ENCODE measurements at regions not wholly inside any gene's neighbourhood (a gene's known extent, or its start where the extent isn't known, plus 50 kb on each side); places are given as distances from the start of the nearest gene placed in this dataset.

GRCh38 chr18:50465211-50466153 is 90.6 kb downstream of the SKA1 start:
- no peaks in the 10 kb centered on the region for H3K9me3 ChIP-seq (ENCODE audit: low read depth)
- no peak overlapping the region for H3K27ac Mint-ChIP-seq
- H3K4me2 ChIP-seq: no peak overlapping the region
- H3F3A ChIP-seq (ENCODE audit: low read depth): no peaks in the 10 kb centered on the region
- H3K36me3 ChIP-seq: no peaks in the 10 kb centered on the region
- H3K4me3 Mint-ChIP-seq: no peak overlapping the region
- H3K4me3 ChIP-seq: no peak overlapping the region
- no peak overlapping the region for H2AFZ ChIP-seq (replicated peaks)
- no peaks in the 10 kb centered on the region for H3K79me2 ChIP-seq (ENCODE audit: low read depth)
- H4K20me1 ChIP-seq (ENCODE audit: low read depth): no peaks in the 10 kb centered on the region
- peaks cover 6% of the 10 kb centered on the region for H3K4me1 Mint-ChIP-seq
- TF ChIP-seq EZH2 (IDR thresholded peaks at IDR 0.05): no peak
- no peak for TF ChIP-seq CTCF (IDR thresholded peaks at IDR 0.05)
- no peak for TF ChIP-seq EZH2phosphoT487 (IDR thresholded peaks at IDR 0.05)
- H3K4me1 ChIP-seq: no peaks in the 10 kb centered on the region
- peaks cover 4% of the 10 kb centered on the region for H3K9me3 Mint-ChIP-seq
- H3K9ac ChIP-seq: no peak overlapping the region
- no peak for DNase-seq (ENCODE audit: low spot score)
- no peaks in the 10 kb centered on the region for H3K36me3 Mint-ChIP-seq
- no peaks in the 10 kb centered on the region for H3K27me3 ChIP-seq
- H3K27me3 Mint-ChIP-seq (ENCODE audit: insufficient read depth, low read depth): peaks cover 6% of the 10 kb centered on the region
- H3K27ac ChIP-seq: no peak overlapping the region

- Histone ChIP-seq H3K79me2 (ENCODE audit: low read depth) (no peaks in the 10 kb centered on the region), H3K4me3 (no peak overlapping the region)
- no peaks in the 10 kb centered on the region for H3K4me1 Mint-ChIP-seq
These were observed 91.8 kb downstream of the SKA1 start for GRCh38 chr18:50466634-50467033.

GRCh38 chr18:50468807-50469206 is 91.1 kb upstream of the MAPK4 start:
- Histone ChIP-seq H3K36me3 (no peaks in the 10 kb centered on the region), H3K4me3 (no peak overlapping the region), H3K4me1 (no peaks in the 10 kb centered on the region), H2AFZ (replicated peaks) (no peak overlapping the region), H3K9me3 (ENCODE audit: low read depth) (no peaks in the 10 kb centered on the region), H4K20me1 (ENCODE audit: low read depth) (no peaks in the 10 kb centered on the region), H3K27ac (no peak overlapping the region), H3F3A (ENCODE audit: low read depth) (no peaks in the 10 kb centered on the region), H3K27me3 (no peaks in the 10 kb centered on the region), H3K4me2 (no peak overlapping the region), H3K79me2 (ENCODE audit: low read depth) (no peaks in the 10 kb centered on the region), H3K9ac (no peak overlapping the region)
- DNase-seq (ENCODE audit: low spot score): no peak
- Mint-ChIP-seq H3K4me1 (no peaks in the 10 kb centered on the region), H3K4me3 (no peak overlapping the region), H3K27ac (no peak overlapping the region), H3K27me3 (ENCODE audit: insufficient read depth, low read depth) (peaks cover 9% of the 10 kb centered on the region), H3K36me3 (no peaks in the 10 kb centered on the region), H3K9me3 (peaks cover 4% of the 10 kb centered on the region)
- TF ChIP-seq EZH2phosphoT487 (IDR thresholded peaks at IDR 0.05): no peak
- TF ChIP-seq EZH2 (IDR thresholded peaks at IDR 0.05): no peak
- no peak for TF ChIP-seq CTCF (IDR thresholded peaks at IDR 0.05)

More at GRCh38 chr18:50466634-50467033, 91.8 kb downstream of the SKA1 start:
- Histone ChIP-seq H3K27ac (no peak overlapping the region), H3K27me3 (no peaks in the 10 kb centered on the region), H3K4me1 (no peaks in the 10 kb centered on the region), H3K36me3 (no peaks in the 10 kb centered on the region), H3F3A (ENCODE audit: low read depth) (no peaks in the 10 kb centered on the region), H2AFZ (replicated peaks) (no peak overlapping the region), H4K20me1 (ENCODE audit: low read depth) (no peaks in the 10 kb centered on the region), H3K9ac (no peak overlapping the region), H3K9me3 (ENCODE audit: low read depth) (no peaks in the 10 kb centered on the region), H3K4me2 (no peak overlapping the region)
- Mint-ChIP-seq H3K27ac (no peak overlapping the region), H3K9me3 (peaks cover 4% of the 10 kb centered on the region), H3K36me3 (no peaks in the 10 kb centered on the region), H3K4me3 (no peak overlapping the region), H3K27me3 (ENCODE audit: insufficient read depth, low read depth) (peaks cover 6% of the 10 kb centered on the region)
- no peak for TF ChIP-seq EZH2phosphoT487 (IDR thresholded peaks at IDR 0.05)
- TF ChIP-seq EZH2 (IDR thresholded peaks at IDR 0.05): no peak
- TF ChIP-seq CTCF (IDR thresholded peaks at IDR 0.05): no peak
- DNase-seq (ENCODE audit: low spot score): no peak
